ENCODE measurements at regions not wholly inside any gene's neighbourhood (a gene's known extent, or its start where the extent isn't known, plus 50 kb on each side); places are given as distances from the start of the nearest gene placed in this dataset.

DNA sequence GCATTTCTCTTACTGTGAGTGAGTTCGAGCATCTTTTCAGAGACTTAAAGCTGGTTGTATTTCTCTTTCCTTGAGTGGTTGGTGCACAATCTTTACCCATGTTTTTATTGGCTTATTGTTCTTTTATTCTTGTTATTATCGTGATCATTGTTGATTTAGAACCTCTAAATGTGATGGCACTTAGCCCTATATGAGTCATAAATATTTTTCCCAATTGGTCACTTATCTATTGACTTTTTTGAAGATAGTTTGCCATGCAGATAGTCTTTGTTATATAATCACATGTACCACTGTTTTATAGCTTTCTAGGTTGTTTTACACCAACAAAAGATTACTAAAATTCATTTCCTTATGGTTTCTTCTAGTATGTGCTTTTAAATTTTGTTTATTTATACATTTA lies 70.6 kb upstream of the KCNK12 start:
- TF ChIP-seq, protein P1, sequence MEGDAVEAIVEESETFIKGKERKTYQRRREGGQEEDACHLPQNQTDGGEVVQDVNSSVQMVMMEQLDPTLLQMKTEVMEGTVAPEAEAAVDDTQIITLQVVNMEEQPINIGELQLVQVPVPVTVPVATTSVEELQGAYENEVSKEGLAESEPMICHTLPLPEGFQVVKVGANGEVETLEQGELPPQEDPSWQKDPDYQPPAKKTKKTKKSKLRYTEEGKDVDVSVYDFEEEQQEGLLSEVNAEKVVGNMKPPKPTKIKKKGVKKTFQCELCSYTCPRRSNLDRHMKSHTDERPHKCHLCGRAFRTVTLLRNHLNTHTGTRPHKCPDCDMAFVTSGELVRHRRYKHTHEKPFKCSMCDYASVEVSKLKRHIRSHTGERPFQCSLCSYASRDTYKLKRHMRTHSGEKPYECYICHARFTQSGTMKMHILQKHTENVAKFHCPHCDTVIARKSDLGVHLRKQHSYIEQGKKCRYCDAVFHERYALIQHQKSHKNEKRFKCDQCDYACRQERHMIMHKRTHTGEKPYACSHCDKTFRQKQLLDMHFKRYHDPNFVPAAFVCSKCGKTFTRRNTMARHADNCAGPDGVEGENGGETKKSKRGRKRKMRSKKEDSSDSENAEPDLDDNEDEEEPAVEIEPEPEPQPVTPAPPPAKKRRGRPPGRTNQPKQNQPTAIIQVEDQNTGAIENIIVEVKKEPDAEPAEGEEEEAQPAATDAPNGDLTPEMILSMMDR (IDR thresholded peaks at IDR 0.05; ENCODE audit: insufficient read depth, low read length, severe bottlenecking) = no peak
- DNase-seq (ENCODE audit: low read depth) (no peak), FAIRE-seq (no peak)
- no peaks in the 10 kb centered on the region for H3K27me3 ChIP-seq (ENCODE audit: control insufficient read depth, insufficient read depth, low read length)
- H3K36me3 ChIP-seq (ENCODE audit: control insufficient read depth, insufficient read depth, low read length) = no peaks in the 10 kb centered on the region
- no peak overlapping the region for H3K4me3 ChIP-seq (ENCODE audit: low read depth, low read length)

DNA sequence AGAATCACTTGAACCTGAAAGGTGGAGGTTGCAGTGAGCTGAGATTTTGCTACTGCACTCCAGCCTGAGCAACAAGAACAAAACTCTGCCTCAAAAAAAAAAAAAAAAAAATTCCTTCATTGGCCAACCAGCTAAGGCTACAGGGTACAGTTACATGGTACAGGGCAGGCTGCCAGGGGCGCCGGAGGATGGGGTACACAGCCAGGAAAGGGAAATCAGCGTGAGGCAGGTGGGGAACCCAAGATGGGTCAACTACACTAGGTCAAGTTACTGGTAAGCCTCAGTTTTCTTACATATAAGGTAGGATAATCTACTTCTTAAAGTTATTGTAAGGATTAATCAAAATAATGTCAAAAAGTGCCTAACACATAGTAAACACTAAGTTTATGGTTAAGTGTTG lies 69.6 kb upstream of the KCNK12 start:
- Histone ChIP-seq H3K36me3 (ENCODE audit: control insufficient read depth, insufficient read depth, low read length) (no peaks in the 10 kb centered on the region), H3K4me3 (ENCODE audit: low read depth, low read length) (no peak overlapping the region), H3K27me3 (ENCODE audit: control insufficient read depth, insufficient read depth, low read length) (no peaks in the 10 kb centered on the region)
- FAIRE-seq (no peak), DNase-seq (ENCODE audit: low read depth) (no peak)
- TF ChIP-seq, protein P1 (IDR thresholded peaks at IDR 0.05; ENCODE audit: insufficient read depth, low read length, severe bottlenecking) = no peak

DNA sequence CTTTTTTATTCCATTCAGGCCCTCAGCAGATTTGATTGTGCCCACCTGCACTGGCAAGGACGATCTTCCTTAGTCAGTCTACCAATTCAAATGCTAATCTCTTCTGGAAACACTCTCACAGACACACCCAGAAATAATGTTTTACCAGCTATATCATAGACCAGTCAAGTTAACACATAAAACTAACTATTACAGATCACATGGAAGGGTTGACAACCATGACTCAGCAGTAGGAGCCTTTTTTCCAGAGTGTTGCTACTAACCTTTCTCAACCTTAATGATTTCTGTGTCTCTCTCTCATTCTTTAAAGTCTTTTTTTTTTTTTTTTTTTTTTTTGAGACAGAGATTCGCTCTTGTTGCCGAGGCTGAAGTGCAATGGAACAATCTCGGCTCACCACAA lies 68.7 kb upstream of the KCNK12 start:
- no peak for FAIRE-seq
- Histone ChIP-seq H3K36me3 (ENCODE audit: control insufficient read depth, insufficient read depth, low read length) (no peaks in the 10 kb centered on the region), H3K27me3 (ENCODE audit: control insufficient read depth, insufficient read depth, low read length) (no peaks in the 10 kb centered on the region), H3K4me3 (ENCODE audit: low read depth, low read length) (no peak overlapping the region)
- TF ChIP-seq, protein P1 (IDR thresholded peaks at IDR 0.05; ENCODE audit: insufficient read depth, low read length, severe bottlenecking) = no peak
- DNase-seq (ENCODE audit: low read depth) = peak; percentile 39

DNA sequence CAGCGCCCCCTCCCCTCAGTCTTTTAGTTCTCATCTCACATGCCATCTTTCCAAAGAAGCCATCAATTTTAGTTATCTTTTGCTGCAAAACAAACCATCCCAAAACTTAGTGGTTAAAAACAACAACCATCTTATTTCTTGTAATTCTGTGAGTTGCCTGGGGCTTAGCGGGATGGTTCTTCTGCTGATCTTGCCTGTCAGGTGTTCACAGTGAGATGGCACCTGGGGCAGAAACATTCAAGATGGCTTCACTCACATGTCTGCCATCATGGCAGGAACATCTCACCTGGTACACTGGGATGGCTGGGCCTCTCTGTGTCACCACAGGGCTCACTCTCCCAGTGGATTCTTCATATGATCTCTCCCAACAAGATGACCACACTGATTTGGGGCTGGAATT lies 67.6 kb upstream of the KCNK12 start:
- H3K36me3 ChIP-seq (ENCODE audit: control insufficient read depth, insufficient read depth, low read length) = no peaks in the 10 kb centered on the region
- no peaks in the 10 kb centered on the region for H3K27me3 ChIP-seq (ENCODE audit: control insufficient read depth, insufficient read depth, low read length)
- TF ChIP-seq, protein P1 (IDR thresholded peaks at IDR 0.05; ENCODE audit: insufficient read depth, low read length, severe bottlenecking) = no peak
- DNase-seq (ENCODE audit: low read depth) (no peak), FAIRE-seq (no peak)
- no peak overlapping the region for H3K4me3 ChIP-seq (ENCODE audit: low read depth, low read length)

- Histone ChIP-seq H3K4me3 (ENCODE audit: low read depth, low read length) (no peak overlapping the region), H3K27me3 (ENCODE audit: control insufficient read depth, insufficient read depth, low read length) (no peaks in the 10 kb centered on the region), H3K36me3 (ENCODE audit: control insufficient read depth, insufficient read depth, low read length) (no peaks in the 10 kb centered on the region)
- TF ChIP-seq, protein P1 (IDR thresholded peaks at IDR 0.05; ENCODE audit: insufficient read depth, low read length, severe bottlenecking) = no peak
- no peak for FAIRE-seq
- no peak for DNase-seq (ENCODE audit: low read depth)
These were observed 65.9 kb upstream of the KCNK12 start for GRCh38 chr2:47636596-47637264.

DNA sequence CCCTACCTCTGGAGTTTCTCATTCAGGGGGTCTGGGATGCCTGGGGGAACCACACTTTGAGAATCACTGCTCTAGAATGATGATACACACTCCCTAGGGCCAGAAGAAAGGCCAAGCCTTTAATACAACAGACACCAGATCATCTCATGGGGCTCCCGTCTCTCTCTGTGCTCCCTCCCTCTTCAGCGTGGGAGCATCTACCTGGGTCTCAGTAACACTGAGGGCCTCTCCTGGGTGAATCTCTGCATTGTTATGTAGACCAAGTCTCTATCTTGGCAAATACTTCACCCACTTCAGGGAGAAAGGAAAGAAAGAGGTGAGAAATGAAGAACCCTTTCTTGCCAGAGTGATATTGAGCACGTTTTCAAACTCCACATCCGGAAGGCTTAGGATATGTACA lies 65.4 kb upstream of the KCNK12 start:
- no peaks in the 10 kb centered on the region for H3K36me3 ChIP-seq (ENCODE audit: control insufficient read depth, insufficient read depth, low read length)
- TF ChIP-seq, protein P1 (IDR thresholded peaks at IDR 0.05; ENCODE audit: insufficient read depth, low read length, severe bottlenecking) = no peak
- H3K27me3 ChIP-seq (ENCODE audit: control insufficient read depth, insufficient read depth, low read length) = no peaks in the 10 kb centered on the region
- no peak overlapping the region for H3K4me3 ChIP-seq (ENCODE audit: low read depth, low read length)
- FAIRE-seq = no peak
- DNase-seq (ENCODE audit: low read depth) = no peak
